BE2C (cell line): ENCODE measurements at regions not wholly inside any gene's neighbourhood (a gene's known extent, or its start where the extent isn't known, plus 50 kb on each side); places are given as distances from the start of the nearest gene placed in this dataset.

ENCODE experiments used
- DNase-seq: peaks from one replicate; pipeline ENCODE4 v3.0.0-alpha.2; 2020
- H3K27me3 ChIP-seq: fragments of 250-450 bp; sonication (Bioruptor Pico); 2 replicates; pipeline ENCODE4 v1.5.1; 2020; ENCODE audit warnings: mild to moderate bottlenecking
- H3K36me3 ChIP-seq: fragments of 250-450 bp; sonication (Bioruptor Pico); 2 replicates; pipeline ENCODE4 v1.5.1; 2020; ENCODE audit warnings: mild to moderate bottlenecking
- H3K4me1 ChIP-seq: fragments of 250-450 bp; sonication (Bioruptor Pico); 2 replicates; pipeline ENCODE4 v1.5.1; 2020
- H3K4me3 ChIP-seq: 2 replicates; pipeline ENCODE4 v1.5.1; 2011; ENCODE audit warnings: low read depth, low read length
- H3K9me3 ChIP-seq: fragments of 250-450 bp; sonication (Bioruptor Pico); 2 replicates; pipeline ENCODE4 v1.5.1; 2020
- CTCF ChIP-seq: IDR thresholded peaks from 2 replicates; pipeline ENCODE4 v1.5.1; 2012; ENCODE audit warnings: mild to moderate bottlenecking, low read depth, low read length

GRCh38 chr13:104592127-104592526 lies 1525.9 kb upstream of the SLC10A2 start:
- TF ChIP-seq CTCF, result no peak

GRCh38 chr13:104586051-104586746 lies 1520.0 kb upstream of the SLC10A2 start:
- Histone ChIP-seq H3K4me3 (peak overlapping the region; percentile 37), H3K36me3 (no peaks in the 10 kb centered on the region), H3K4me1 (peaks cover 2% of the 10 kb centered on the region), H3K9me3 (no peaks in the 10 kb centered on the region), H3K27me3 (no peaks in the 10 kb centered on the region)
- DNase-seq, result peak; percentile 34
- TF ChIP-seq CTCF, result no peak

More at GRCh38 chr13:104592127-104592526, 1525.9 kb upstream of the SLC10A2 start:
- DNase-seq, result no peak
- H3K9me3 ChIP-seq, result no peaks in the 10 kb centered on the region
- H3K4me3 ChIP-seq, result no peak overlapping the region
- no peaks in the 10 kb centered on the region for H3K36me3 ChIP-seq
- H3K4me1 ChIP-seq, result peaks cover 5% of the 10 kb centered on the region
- no peaks in the 10 kb centered on the region for H3K27me3 ChIP-seq

GRCh38 chr13:104584481-104584880 lies 1518.3 kb upstream of the SLC10A2 start:
- Histone ChIP-seq H3K4me1 (no peaks in the 10 kb centered on the region; the same call in 1 of the 2 replicates), H3K27me3 (no peaks in the 10 kb centered on the region), H3K4me3 (no peak overlapping the region), H3K36me3 (no peaks in the 10 kb centered on the region), H3K9me3 (no peaks in the 10 kb centered on the region)
- no peak for TF ChIP-seq CTCF
- DNase-seq, result no peak

- Histone ChIP-seq H3K27me3 (no peaks in the 10 kb centered on the region), H3K4me3 (no peak overlapping the region), H3K9me3 (no peaks in the 10 kb centered on the region), H3K4me1 (no peaks in the 10 kb centered on the region), H3K36me3 (no peaks in the 10 kb centered on the region)
- no peak for DNase-seq
- TF ChIP-seq CTCF, result no peak
Observed at GRCh38 chr13:104580931-104581330, 1514.7 kb upstream of the SLC10A2 start.

GRCh38 chr13:104577071-104577815 lies 1511.0 kb upstream of the SLC10A2 start:
- Histone ChIP-seq H3K4me1 (no peaks in the 10 kb centered on the region), H3K9me3 (no peaks in the 10 kb centered on the region), H3K27me3 (no peaks in the 10 kb centered on the region), H3K4me3 (no peak overlapping the region), H3K36me3 (no peaks in the 10 kb centered on the region)
- no peak for DNase-seq
- no peak for TF ChIP-seq CTCF

GRCh38 chr13:104571893-104572229 lies 1505.6 kb upstream of the SLC10A2 start:
- Histone ChIP-seq H3K27me3 (no peaks in the 10 kb centered on the region), H3K4me1 (no peaks in the 10 kb centered on the region), H3K9me3 (no peaks in the 10 kb centered on the region), H3K4me3 (no peak overlapping the region; the same call in 1 of the 2 replicates), H3K36me3 (no peaks in the 10 kb centered on the region)
- DNase-seq, result no peak
- TF ChIP-seq CTCF, result no peak
